Smooth muscle cell (in vitro differentiated cells): ENCODE measurements at regions not wholly inside any gene's neighbourhood (a gene's known extent, or its start where the extent isn't known, plus 50 kb on each side); places are given as distances from the start of the nearest gene placed in this dataset.
A peak's percentile ranks its signal among the peaks of the same experiment; 100 is the strongest.

ENCODE experiments used
- DNase-seq: peaks from one replicate; lab custom pipeline; 2025; ENCODE audit not compliant: unreplicated experiment; lab: John Stamatoyannopoulos, UW
- H2AFZ ChIP-seq: fragments of 200-600 bp; sonication (generic); 2 replicates; pipeline ENCODE4 v1.6.0; 2016; ENCODE audit warnings: antibody characterized with exemption, low read depth, mild to moderate bottlenecking
- H3F3A ChIP-seq: fragments of 200-600 bp; sonication (generic); 2 replicates; pipeline ENCODE4 v1.6.0; 2017; ENCODE audit warnings: antibody characterized with exemption, low read depth
- H3K27ac ChIP-seq: fragments of 200-600 bp; sonication (generic); 2 replicates; pipeline ENCODE4 v1.5.1; 2016; ENCODE audit warnings: low read depth, mild to moderate bottlenecking
- H3K27me3 ChIP-seq: fragments of 200-600 bp; sonication (generic); 2 replicates; pipeline ENCODE4 v1.6.1; 2016; ENCODE audit warnings: low read depth, mild to moderate bottlenecking
- H3K36me3 ChIP-seq: fragments of 200-600 bp; sonication (generic); 2 replicates; pipeline ENCODE4 v1.5.1; 2016; ENCODE audit warnings: low read depth
- H3K4me1 ChIP-seq: fragments of 200-600 bp; sonication (generic); 2 replicates; pipeline ENCODE4 v1.5.1; 2016; ENCODE audit warnings: low read depth
- H3K4me2 ChIP-seq: fragments of 200-600 bp; sonication (generic); 2 replicates; pipeline ENCODE4 v1.6.0; 2016; ENCODE audit warnings: mild to moderate bottlenecking
- H3K4me3 ChIP-seq: fragments of 200-600 bp; sonication (generic); 2 replicates; pipeline ENCODE4 v1.5.1; 2016; ENCODE audit warnings: mild to moderate bottlenecking
- H3K79me2 ChIP-seq: fragments of 200-600 bp; sonication (generic); 2 replicates; pipeline ENCODE4 v1.6.0; 2016; ENCODE audit warnings: low read depth, mild to moderate bottlenecking
- H3K9ac ChIP-seq: fragments of 200-600 bp; sonication (generic); 2 replicates; pipeline ENCODE4 v1.6.0; 2016; ENCODE audit warnings: low read depth
- H3K9me3 ChIP-seq: fragments of 200-600 bp; sonication (generic); replicated peaks from 2 replicates; pipeline ENCODE4 v1.5.1; 2016; ENCODE audit warnings: low read depth
- H4K20me1 ChIP-seq: fragments of 200-600 bp; sonication (generic); 2 replicates; pipeline ENCODE4 v1.6.0; 2016; ENCODE audit warnings: low read depth
- CTCF ChIP-seq: fragments of 200-600 bp; sonication (generic); IDR thresholded peaks from 2 replicates; pipeline ENCODE4 v1.5.1; 2017; ENCODE audit warnings: borderline replicate concordance, mild to moderate bottlenecking, antibody characterized with exemption; ENCODE audit not compliant: insufficient read depth, poor library complexity, severe bottlenecking
- WGBS: methylation state at CpG from one replicate; pipeline ENCODE4 v1.1.7; 2016; ENCODE audit warnings: low lambda C conversion rate; 5-methylcytosine and 5-hydroxymethylcytosine counted together

GRCh38 chr13:65347420-65348030, 1882.6 kb downstream of the PCDH9 start:
- no peak for TF ChIP-seq CTCF
- WGBS: 89% methylated on average over 2 of the region's 2 CpGs
- H3K27ac ChIP-seq: no peak overlapping the region

GRCh38 chr13:65343898-65344663, 1886.1 kb downstream of the PCDH9 start:
- Histone ChIP-seq H3K27me3 (no peaks in the 10 kb centered on the region), H3K27ac (no peak overlapping the region), H3K4me2 (no peak overlapping the region), H2AFZ (no peak overlapping the region), H4K20me1 (no peaks in the 10 kb centered on the region), H3K9me3 (no peaks in the 10 kb centered on the region), H3K4me1 (no peaks in the 10 kb centered on the region), H3K79me2 (no peaks in the 10 kb centered on the region), H3F3A (no peaks in the 10 kb centered on the region), H3K36me3 (no peaks in the 10 kb centered on the region), H3K9ac (no peak overlapping the region), H3K4me3 (no peak overlapping the region)
- no peak for TF ChIP-seq CTCF
- no peak for DNase-seq
- 60% methylated on average over 1 of the region's 1 CpG for WGBS

More at GRCh38 chr13:65347420-65348030, 1882.6 kb downstream of the PCDH9 start:
- Histone ChIP-seq H2AFZ (no peak overlapping the region), H3K4me3 (no peak overlapping the region), H3F3A (no peaks in the 10 kb centered on the region), H3K4me2 (no peak overlapping the region), H3K9ac (no peak overlapping the region), H4K20me1 (no peaks in the 10 kb centered on the region), H3K9me3 (no peaks in the 10 kb centered on the region), H3K79me2 (no peaks in the 10 kb centered on the region), H3K4me1 (no peaks in the 10 kb centered on the region), H3K36me3 (no peaks in the 10 kb centered on the region), H3K27me3 (no peaks in the 10 kb centered on the region)
- no peak for DNase-seq

GRCh38 chr13:65342541-65343337, 1887.4 kb downstream of the PCDH9 start:
- no peak for DNase-seq
- Histone ChIP-seq H3K36me3 (no peaks in the 10 kb centered on the region), H3K9ac (no peak overlapping the region), H2AFZ (peak overlapping the region; percentile 4), H3K27me3 (no peaks in the 10 kb centered on the region), H3K27ac (no peak overlapping the region), H3K4me3 (no peak overlapping the region), H4K20me1 (no peaks in the 10 kb centered on the region), H3F3A (no peaks in the 10 kb centered on the region), H3K4me2 (no peak overlapping the region), H3K9me3 (no peaks in the 10 kb centered on the region), H3K4me1 (no peaks in the 10 kb centered on the region), H3K79me2 (no peaks in the 10 kb centered on the region)
- no peak for TF ChIP-seq CTCF
